Left renal pelvis (tissue), 4 donors: ENCODE measurements at regions not wholly inside any gene's neighbourhood (a gene's known extent, or its start where the extent isn't known, plus 50 kb on each side); places are given as distances from the start of the nearest gene placed in this dataset.

Source experiments
- DNase-seq, 4 donors: peaks; one replicate each; pipeline ENCODE4 v3.0.0-alpha.2; 2013; ENCODE audit warnings: low read depth in 4 of 4, low spot score in 3 of 4

- no peak for DNase-seq
Observed at GRCh38 chr1:244187310-244187709, 136.2 kb downstream of the ZBTB18 start.

DNA sequence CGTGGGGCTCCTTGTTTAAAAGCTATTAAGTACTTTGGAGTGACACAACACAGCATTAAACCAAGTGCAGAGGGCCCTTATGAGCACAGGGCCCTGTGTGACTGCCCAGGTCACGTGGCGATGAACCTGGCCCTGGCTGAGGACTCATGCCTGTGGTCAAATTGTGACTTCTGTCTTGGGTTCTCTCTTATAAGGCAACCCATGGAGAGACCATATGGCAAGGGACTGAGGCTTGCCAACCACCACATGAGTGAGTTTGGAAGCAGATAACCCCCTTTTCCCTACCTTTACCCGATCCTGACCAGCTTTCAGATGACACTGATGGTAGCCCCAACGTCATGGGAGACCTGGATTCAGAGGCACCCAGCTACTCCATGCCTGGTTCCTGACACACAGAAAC is 140.5 kb downstream of the ZBTB18 start:
- no peak for DNase-seq

GRCh38 chr1:244192325-244192724 is 141.2 kb downstream of the ZBTB18 start:
- DNase-seq = no peak

DNA sequence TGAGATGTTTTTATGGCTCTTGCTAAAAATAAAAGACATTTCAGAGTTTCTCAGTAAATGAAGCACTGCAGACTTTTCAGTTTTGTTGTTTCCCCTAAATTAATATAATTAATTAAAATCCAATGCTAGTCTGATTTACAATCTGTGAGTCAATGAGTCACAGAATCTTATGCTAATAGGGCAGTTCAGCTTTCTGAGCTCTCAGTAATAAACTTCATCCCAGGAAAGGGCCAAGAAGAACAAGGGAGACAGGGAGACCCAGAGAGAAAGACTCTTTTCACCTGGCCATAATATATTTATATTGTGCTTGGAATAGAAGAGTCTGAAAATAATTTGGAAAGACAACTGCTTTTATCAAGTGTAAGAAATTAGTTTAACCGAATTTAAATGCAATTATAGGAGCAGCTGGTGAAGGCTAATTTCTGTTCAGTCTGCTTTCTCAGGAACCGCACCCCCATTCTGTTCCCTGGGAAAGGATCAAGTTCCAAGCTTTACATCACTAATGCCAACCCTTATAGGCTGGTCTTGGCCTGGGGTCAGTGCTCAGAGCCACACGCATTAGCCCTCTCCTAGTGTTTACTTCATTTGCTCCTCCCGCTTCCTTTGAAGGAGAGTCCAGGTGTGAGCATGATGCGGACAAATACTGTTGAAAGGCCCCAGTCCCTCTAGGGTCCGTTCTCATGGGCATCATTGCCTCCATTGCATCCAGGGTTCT is 145.6 kb downstream of the ZBTB18 start:
- DNase-seq = no peak

GRCh38 chr1:244197851-244198375 is 146.8 kb downstream of the ZBTB18 start:
- no peak for DNase-seq

DNA sequence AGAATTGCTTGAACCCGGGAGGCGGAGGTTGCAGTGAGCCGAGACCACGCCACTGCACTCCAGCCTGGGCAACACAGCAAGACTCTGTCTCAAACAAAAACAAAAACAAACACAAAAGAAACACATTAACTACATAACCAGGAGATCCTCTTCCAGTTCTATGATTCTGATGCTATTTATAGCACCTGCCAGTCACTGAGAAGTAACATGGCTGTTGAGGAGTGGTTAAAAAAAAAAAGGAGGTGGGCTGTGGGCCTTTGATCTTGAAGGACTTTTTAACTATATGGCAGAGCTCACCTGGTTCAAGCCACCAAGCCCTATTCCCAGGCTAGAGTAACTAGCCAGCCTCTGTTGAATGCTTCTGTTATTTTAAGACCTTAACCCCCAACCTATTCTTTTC is 148.8 kb downstream of the ZBTB18 start:
- DNase-seq = no peak

GRCh38 chr1:244200596-244200995 is 149.5 kb downstream of the ZBTB18 start:
- DNase-seq = no peak

DNA sequence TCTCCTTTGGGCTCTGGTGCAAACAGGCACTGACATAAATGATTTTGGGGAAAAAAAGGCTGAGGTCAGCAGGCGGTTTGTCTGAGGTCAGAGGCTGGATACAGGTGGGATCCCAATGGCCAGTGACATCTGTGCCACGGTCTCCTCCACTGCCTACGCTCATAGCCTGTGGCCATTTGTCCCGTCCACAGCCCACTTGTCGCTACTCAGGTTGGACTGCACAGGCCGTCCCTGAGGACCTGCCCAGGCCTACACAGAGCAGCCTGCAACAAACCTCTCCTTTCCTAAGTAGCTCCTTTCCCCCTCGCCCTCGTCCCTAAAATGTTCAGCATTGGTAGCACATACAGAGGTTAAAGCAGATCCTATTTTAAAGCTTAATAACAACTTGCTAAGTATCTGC is 150.7 kb downstream of the ZBTB18 start:
- DNase-seq = no peak

DNA sequence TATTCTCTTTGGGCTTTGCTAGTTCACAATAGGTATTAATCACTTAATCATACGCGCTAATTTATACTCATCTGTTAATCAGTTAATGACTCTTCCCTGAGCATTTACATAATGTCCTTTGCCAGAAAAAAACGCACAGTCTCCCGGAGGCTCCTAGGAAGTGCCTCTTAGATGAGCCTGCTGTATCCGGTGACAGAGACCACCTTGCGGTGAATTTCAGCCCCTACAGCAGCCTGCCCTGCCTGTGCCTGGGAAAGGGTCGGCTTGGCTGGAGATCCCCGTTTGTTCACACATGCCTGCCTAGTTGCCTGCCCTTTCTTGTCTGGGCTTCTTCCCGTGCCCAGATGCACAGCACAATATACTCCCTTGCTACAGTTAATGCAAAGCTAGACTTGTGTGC is 152.9 kb downstream of the ZBTB18 start:
- no peak for DNase-seq

- no peak for DNase-seq
Observed at GRCh38 chr1:244205171-244205570, 154.1 kb downstream of the ZBTB18 start.

DNA sequence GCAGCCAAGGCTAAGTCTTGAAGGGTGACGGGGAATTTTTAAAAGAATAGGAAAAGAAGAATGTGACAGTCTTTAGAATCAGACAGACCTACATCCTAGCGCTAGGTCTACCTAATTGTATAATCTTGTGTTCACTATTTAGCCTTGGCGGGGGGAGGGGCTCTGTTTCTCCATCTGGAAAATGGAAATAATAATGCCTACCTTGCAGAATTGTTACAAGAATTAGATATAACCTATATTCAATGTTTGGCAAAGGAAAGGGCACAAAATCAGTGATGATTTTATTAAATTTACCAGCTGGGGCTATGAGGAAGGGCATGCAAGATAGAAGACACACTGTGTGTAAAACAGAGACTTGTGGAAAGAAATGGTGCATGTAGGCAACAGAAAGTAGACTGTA is 154.8 kb downstream of the ZBTB18 start:
- DNase-seq = no peak

- no peak for DNase-seq
Observed at GRCh38 chr1:244207042-244207934, 156.2 kb downstream of the ZBTB18 start.

DNA sequence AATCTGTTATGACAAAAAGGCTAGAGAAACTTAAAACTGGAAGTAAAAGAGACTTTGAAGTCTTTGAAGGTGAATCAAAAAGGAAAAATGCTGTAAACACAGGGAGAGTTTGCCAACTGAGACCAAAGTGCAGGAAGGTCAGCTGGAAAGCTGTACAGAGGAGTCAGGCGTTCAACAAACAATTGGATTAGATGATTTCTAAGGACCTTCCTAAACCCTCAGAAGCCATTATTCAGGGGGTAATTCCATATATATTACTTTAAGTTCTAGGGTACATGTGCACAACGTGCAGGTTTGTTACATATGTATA is 156.8 kb downstream of the ZBTB18 start:
- DNase-seq = no peak

- no peak for DNase-seq
Observed at GRCh38 chr1:244209955-244210354, 158.9 kb downstream of the ZBTB18 start.

GRCh38 chr1:244210884-244211558 is 159.9 kb downstream of the ZBTB18 start:
- no peak for DNase-seq

- DNase-seq = no peak
Observed at GRCh38 chr1:244211559-244211944, 160.5 kb downstream of the ZBTB18 start.

DNA sequence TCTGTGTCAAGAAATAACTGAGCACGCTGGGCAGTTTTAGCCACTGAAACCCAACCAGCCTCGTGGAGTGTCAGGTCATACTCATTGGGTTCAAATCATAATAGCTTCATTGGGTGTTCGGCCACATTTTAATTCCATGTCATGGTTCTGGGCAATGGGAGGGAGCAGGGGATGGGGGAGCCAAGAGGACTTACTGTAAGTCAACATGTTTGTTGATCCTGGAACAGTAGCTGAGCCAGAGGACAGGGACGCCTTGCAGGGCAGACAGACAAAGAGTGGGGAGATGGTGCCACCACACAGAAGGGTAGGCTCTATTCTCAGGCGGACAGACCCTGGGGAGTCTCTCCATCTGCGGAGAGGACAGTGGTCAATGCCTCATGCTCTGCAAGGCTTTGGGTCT is 161.1 kb downstream of the ZBTB18 start:
- no peak for DNase-seq

DNA sequence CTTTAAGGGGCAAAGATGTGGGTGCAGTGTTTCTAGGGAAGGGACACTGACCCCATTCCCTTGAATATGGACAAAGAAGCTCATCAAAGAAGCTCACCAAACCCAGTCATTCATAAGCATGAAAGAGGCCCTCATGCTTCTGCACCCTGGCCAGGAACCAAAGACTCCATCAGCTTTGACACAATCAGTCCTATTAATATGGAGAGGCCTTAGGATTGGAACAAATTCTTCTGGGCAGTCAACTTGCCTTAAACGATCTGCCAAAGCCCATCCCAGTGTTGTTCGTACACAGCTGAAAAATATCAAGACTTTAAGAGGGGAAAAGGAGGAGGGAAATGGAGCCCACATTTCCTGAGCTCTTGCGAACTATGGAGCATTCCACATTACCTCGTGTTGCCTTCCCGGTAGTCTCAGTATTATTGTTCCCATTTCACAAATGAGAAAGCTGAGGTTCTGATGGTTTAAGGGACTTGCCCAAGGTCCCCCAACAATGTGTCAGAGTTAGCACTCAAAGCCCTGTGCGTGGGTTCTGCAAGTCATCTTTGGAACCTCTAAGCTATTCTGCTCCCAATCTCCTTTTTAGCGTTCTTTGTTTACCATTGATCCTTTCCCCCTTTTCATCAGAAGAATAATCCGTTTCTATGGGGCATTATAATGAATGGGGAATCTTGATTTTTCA is 161.9 kb downstream of the ZBTB18 start:
- peak in 1 of 4 donors; percentile 51 for DNase-seq

DNA sequence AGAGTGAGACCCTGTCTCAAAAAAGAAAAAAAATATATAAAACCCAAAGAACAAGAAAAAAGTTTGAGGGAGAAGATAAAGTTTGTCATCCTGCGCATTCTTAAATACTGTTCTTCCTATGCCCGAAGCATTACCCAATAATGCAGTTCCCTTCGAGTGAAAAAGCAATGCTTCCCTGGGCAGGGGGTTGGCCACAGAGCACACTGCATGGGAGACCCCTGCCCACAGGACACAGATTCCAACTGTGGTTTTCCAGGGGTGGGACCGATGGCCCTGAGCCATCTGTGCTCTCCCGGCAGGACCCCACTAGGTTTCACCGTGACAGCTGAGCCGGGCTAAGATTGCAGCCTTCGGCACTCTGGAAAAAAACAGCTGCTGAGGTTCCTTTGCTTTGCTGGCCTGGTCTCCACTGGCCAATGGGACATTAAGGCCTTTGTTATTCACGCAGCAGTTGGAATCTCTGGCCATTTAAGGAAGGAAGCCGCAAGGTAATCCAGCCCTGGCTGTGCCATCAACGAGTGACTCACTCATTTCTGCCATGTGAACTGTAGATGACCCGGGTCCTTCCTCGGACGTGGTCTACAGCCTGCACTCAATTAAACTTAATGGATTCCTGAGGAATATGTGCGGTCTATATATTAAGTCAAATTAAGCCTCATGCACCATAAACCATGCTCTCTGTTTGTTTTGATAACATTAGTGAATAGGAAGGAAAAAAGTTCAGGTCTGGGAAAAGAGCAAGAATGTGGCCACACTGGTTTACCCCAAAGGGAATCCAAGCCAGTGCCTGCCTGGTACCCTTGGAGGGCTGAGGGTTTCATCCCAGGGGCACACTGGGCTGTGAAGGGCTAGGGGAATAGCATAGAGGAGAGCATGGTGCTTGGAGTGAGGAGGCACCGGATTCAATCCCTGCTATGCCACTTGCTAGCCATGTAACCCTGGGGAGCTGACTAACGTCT is 163.2 kb downstream of the ZBTB18 start:
- DNase-seq = peak in 2 of 4 donors; percentile 45 to 75

GRCh38 chr1:244216836-244217235 is 165.8 kb downstream of the ZBTB18 start:
- DNase-seq = no peak
